ENCODE measurements at regions not wholly inside any gene's neighbourhood (a gene's known extent, or its start where the extent isn't known, plus 50 kb on each side); places are given as distances from the start of the nearest gene placed in this dataset.
"Not testable (repeated sequence)": the region's sequence is repeated elsewhere in the genome, so short reads cannot be mapped to it uniquely, and the experiment has no call there.

DNA sequence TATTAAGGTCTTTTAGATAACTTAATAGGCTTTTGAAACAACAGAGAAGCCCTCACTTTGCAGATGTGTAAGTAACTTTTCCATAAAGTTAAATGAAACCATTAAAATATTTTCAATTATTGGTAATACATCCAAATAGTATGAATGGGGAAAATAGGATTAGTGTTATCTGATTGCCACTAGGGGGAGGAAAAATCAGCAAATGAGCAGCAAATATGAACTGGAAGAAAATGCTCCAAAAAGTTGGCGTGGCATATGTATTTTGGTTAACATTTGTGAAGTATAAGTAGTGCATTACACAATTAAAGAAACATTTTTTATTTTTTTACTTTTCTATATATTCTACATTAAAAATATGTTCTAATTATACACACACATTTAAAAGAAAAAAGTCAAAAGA is 259.8 kb upstream of the ANO5 start:
- no peak for DNase-seq

DNA sequence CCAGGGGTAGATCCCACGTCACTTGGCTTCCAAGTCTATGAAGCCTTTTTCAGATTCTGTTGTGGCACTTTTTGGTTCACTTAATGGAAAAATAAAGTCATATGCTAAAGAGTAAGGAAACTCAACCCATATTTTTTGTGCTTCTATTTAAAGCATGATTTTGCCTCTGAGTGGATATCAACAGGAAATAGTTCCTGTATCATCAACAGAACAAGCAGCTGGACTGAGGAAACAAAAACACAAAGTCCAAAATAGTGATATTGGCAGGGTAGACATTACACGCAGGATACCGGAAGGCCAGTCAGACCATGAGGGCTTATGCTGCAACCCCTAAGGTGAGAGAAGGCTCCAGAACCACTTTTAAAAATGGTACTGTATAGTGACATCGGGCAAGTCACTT is 248.3 kb upstream of the ANO5 start:
- DNase-seq = no peak

DNA sequence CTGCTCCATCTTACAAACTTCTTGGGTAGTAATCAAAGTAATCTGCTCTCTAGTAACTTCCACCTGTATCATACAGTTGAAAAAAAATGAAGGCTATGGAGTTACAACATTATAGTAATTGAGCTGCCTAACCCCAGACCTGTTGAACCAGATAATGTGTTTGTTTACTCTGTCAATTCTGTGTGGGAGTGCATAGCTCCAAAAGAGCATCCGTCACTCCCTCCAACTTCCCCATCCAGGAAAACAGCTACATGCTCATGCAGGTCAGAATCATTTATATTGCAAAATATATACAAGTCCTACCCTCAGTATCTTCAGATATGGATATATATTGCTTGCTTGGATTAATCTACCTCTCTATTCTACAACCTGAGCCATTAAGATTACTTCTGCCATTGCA is 244.0 kb upstream of the ANO5 start:
- no peak for DNase-seq

GRCh38 chr11:21949763-21950413 is 243.0 kb upstream of the ANO5 start:
- DNase-seq = no peak

GRCh38 chr11:21963013-21963412 is 229.9 kb upstream of the ANO5 start:
- DNase-seq = no peak

- DNase-seq = no peak
Measured at GRCh38 chr11:21965221-21965620, 227.7 kb upstream of the ANO5 start.

- DNase-seq = no peak
Measured at GRCh38 chr11:21968702-21969101, 224.2 kb upstream of the ANO5 start.

- DNase-seq = no peak
Measured at GRCh38 chr11:21969841-21970240, 223.0 kb upstream of the ANO5 start.

- DNase-seq = no peak
Measured at GRCh38 chr11:21975242-21975641, 217.6 kb upstream of the ANO5 start.

GRCh38 chr11:21976210-21976609 is 216.7 kb upstream of the ANO5 start:
- DNase-seq = no peak

DNA sequence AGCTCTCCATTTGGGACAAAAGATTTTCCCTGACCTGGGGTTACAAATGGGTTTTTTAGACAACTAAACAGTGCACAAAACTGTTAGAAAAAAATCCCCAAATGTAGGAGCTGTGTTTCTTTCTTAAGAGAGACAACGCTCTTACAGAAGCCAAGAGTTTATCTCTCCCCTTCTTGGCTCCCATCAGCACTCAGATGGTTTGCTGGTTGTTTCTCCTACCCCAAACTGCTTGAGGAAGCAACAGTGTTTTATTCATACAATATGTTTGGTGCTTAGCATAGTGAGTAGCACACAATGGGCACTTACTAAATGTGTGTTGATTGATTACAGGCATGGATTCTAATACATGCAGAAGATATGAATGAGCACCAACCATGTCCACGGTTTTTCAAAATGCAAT is 209.5 kb upstream of the ANO5 start:
- DNase-seq = no peak

- no peak for DNase-seq
Measured at GRCh38 chr11:21986361-21986760, 206.5 kb upstream of the ANO5 start.

DNA sequence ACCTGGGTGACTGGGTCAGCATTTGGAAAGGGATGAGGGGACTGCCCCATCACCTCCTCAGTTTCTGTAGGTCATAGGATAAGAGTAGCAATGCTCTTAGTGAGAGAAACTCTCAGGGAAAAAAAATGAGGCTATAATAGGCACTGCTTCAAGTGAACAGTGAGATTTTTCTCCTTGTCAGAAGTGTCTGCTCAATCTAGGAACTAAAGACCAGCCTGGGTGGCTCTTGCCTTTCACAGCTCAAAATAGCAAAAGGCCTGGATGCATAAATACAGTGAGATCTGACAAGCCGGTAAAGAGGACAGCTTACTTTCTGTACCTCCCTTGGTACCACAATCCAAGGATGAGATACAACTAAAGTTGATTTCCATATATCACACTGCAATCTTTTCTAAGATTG is 205.6 kb upstream of the ANO5 start:
- no peak for DNase-seq

GRCh38 chr11:21988477-21988876 is 204.4 kb upstream of the ANO5 start:
- DNase-seq = no peak

- not testable (repeated sequence) for DNase-seq
Measured at GRCh38 chr11:22001803-22002202, 191.1 kb upstream of the ANO5 start.

DNA sequence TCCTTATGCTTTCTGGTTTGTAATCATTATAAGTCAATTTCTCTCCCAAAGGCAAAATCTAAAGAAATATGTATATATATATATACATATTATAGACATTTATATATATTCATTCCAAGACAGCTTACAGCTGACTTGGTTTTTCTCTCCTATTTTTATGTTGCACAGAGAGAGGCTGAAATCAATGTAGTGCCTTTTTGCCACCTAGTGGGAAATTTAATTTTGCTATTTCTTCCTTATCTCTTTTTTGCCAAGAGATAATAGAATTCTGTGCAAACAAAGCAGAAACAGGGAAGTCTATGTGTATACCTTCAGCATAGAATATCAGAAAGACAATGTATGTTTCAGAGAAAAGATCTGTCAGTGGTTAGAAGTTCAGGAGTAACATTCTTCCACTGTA is 186.0 kb upstream of the ANO5 start:
- no peak for DNase-seq

GRCh38 chr11:22031791-22032190 is 161.1 kb upstream of the ANO5 start:
- no peak for DNase-seq

DNA sequence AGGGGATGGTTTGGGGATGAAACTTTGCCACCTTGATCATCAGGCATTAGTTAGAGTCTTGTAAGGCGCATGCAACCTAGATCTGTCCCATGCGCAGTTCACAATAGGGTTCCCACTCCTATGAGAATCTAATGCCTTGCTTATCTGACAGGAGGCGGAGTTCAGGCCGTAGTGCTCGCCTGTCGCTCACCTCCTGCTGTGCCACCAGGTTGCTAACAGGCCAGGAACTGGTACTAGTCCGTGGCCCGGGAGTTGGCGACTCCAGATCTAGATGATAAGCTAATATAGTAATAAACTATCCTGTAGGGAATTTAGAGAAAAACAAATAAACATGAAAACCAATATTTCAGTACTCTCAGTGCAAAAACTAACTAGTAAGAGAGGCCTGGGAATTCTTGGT is 155.4 kb upstream of the ANO5 start:
- no peak for DNase-seq

GRCh38 chr11:22041039-22041438 is 151.8 kb upstream of the ANO5 start:
- no peak for DNase-seq

- DNase-seq = no peak
Measured at GRCh38 chr11:22042081-22042480, 150.8 kb upstream of the ANO5 start.

DNA sequence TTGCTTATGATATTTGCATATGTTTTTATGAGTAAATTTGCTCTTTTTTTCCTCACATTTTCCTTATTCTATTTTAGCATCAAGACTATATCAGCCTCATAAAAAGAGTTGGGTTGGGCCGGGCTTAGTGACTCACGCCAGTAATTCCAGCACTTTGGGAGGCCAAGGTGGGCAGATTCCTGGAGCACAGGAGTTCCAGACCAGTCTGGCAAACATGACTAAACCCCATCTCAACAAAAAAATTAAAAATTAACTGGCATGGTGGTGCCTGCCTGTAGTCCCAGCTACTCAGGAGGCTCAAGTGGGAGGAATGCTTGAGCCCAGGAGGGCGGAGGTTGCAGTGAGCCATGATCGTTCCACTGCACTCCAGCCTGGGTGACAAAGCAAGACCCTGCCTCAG is 148.8 kb upstream of the ANO5 start:
- DNase-seq = no peak

DNA sequence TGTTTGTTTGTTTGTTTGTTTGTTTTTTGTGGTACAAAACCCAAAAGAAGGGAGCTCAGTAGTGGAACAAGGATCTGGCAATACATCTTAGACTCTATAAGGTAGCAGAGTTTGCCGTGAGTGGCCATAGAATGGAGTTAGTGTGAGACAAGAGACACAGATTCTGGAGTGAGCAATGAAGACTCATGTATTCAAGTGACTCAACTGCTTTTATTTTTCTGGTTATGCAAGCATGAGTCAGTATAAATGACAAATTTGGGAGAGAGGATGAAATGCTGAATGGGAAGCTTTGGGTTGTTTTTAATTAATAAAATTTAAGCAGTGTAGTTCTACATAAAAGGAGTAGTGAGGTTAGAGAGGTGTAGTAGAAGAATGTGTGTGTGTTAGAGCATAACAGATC is 143.6 kb upstream of the ANO5 start:
- DNase-seq = no peak

- DNase-seq = no peak
Measured at GRCh38 chr11:22065472-22065871, 127.4 kb upstream of the ANO5 start.

DNA sequence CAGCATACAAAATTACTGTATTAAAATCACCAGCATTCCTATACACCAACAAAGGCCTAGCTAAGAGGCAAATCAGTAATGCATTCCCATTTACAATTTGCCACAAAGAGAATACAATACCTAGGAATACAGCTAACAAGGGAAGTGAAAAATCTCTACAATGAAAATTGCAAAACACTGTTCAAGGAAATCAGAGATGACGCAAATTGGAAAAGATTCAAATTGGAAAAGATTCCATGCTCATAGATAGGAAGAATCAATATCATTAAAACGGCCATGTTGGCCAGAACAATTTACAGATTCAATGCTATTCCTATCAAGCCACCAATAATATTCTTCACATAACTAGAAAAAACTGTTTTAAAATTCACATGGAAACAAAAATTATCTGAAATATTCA is 123.0 kb upstream of the ANO5 start:
- no peak for DNase-seq

DNA sequence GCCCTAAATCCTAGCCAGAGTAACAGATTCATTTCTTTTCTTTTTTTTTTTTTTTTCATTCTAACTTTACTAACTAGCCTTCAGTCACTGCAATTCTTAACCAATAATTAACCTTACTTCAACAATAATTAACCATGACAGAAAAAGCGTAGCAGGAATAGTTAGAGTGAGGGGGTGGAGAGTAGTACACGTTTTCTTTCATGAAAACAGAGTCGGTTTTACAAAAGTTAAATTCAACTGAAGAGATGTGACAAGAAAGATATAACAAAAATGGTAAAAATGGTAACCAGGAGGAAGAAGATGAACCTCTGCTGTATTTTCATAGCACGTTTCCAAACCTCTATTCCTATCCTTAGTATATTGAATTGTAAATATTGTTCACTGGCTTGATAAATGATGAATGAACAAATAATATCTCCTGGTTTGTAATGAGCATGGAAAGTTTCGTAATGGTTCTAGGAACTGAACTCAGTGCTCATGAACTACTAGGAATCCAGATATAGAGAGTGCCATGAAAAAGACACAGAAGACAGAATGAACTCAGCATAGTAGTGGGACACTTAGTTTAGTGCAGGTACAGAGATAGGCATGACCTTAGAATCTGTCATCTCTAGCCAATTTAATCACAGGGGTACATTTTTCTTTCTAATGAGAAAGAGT is 116.5 kb upstream of the ANO5 start:
- DNase-seq = no peak
